Rectal smooth muscle tissue (tissue), 1 donor: ENCODE measurements at regions not wholly inside any gene's neighbourhood (a gene's known extent, or its start where the extent isn't known, plus 50 kb on each side); places are given as distances from the start of the nearest gene placed in this dataset.
"Not testable (repeated sequence)": the region's sequence is repeated elsewhere in the genome, so short reads cannot be mapped to it uniquely, and the experiment has no call there.

Source experiments
- H3K27ac ChIP-seq: one replicate; pipeline ENCODE4 v1.7.0; 2013; ENCODE audit warnings: low read depth, low read length, inconsistent platforms
- H3K27me3 ChIP-seq: one replicate; pipeline ENCODE4 v1.7.0; 2013; ENCODE audit warnings: low read length; ENCODE audit not compliant: control insufficient read depth, insufficient read depth
- H3K36me3 ChIP-seq: one replicate; pipeline ENCODE4 v1.7.0; 2013; ENCODE audit warnings: low read length; ENCODE audit not compliant: control insufficient read depth, insufficient read depth
- H3K4me1 ChIP-seq: one replicate; pipeline ENCODE4 v1.7.0; 2013; ENCODE audit warnings: low read length; ENCODE audit not compliant: control insufficient read depth, insufficient read depth
- H3K4me3 ChIP-seq: one replicate; pipeline ENCODE4 v1.7.0; 2013; ENCODE audit warnings: low read length
- H3K9ac ChIP-seq: one replicate; pipeline ENCODE4 v1.7.0; 2013; ENCODE audit warnings: low read length

- Histone ChIP-seq H3K4me1 (no peaks in the 10 kb centered on the region), H3K4me3 (no peak overlapping the region), H3K9ac (no peak overlapping the region), H3K27me3 (no peaks in the 10 kb centered on the region), H3K27ac (no peak overlapping the region), H3K36me3 (no peaks in the 10 kb centered on the region)
These were observed 59.4 kb downstream of the EBLN1 start for GRCh38 chr10:22158426-22158825.

GRCh38 chr10:22156750-22157149 is 61.1 kb downstream of the EBLN1 start:
- H3K27ac ChIP-seq, result no peak overlapping the region
- no peaks in the 10 kb centered on the region for H3K27me3 ChIP-seq
- H3K36me3 ChIP-seq, result no peaks in the 10 kb centered on the region
- no peak overlapping the region for H3K9ac ChIP-seq
- H3K4me1 ChIP-seq, result no peaks in the 10 kb centered on the region
- no peak overlapping the region for H3K4me3 ChIP-seq

DNA sequence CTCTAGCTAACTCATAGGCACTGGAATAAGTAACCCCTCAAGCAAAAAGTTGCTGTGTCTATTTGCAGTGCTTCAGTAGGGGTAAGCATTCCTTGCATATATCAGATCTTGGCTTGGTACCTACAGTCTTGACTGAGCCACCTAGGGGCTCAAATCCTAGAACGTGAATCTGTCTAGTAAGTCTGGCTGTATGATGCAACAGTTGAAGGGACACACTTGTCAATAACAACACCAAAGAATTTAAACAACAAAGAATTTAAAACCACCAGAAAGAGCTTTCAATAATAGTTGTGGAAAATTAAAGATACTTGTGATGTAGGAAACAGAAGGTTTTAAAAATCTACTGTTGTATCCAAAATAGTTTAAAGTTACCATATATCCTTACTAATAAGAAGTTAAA is 65.4 kb downstream of the EBLN1 start:
- Histone ChIP-seq H3K9ac (no peak overlapping the region), H3K27ac (no peak overlapping the region), H3K36me3 (no peaks in the 10 kb centered on the region), H3K4me1 (no peaks in the 10 kb centered on the region), H3K27me3 (no peaks in the 10 kb centered on the region), H3K4me3 (no peak overlapping the region)

- no peaks in the 10 kb centered on the region for H3K4me1 ChIP-seq
- H3K27ac ChIP-seq, result no peak overlapping the region
- no peak overlapping the region for H3K4me3 ChIP-seq
- H3K36me3 ChIP-seq, result no peaks in the 10 kb centered on the region
- H3K27me3 ChIP-seq, result no peaks in the 10 kb centered on the region
- no peak overlapping the region for H3K9ac ChIP-seq
These were observed 67.0 kb downstream of the EBLN1 start for GRCh38 chr10:22150842-22151241.

- H3K4me1 ChIP-seq, result no peaks in the 10 kb centered on the region
- no peak overlapping the region for H3K27ac ChIP-seq
- no peak overlapping the region for H3K4me3 ChIP-seq
- H3K36me3 ChIP-seq, result no peaks in the 10 kb centered on the region
- H3K27me3 ChIP-seq, result no peaks in the 10 kb centered on the region
- no peak overlapping the region for H3K9ac ChIP-seq
These were observed 68.9 kb downstream of the EBLN1 start for GRCh38 chr10:22148961-22149360.

DNA sequence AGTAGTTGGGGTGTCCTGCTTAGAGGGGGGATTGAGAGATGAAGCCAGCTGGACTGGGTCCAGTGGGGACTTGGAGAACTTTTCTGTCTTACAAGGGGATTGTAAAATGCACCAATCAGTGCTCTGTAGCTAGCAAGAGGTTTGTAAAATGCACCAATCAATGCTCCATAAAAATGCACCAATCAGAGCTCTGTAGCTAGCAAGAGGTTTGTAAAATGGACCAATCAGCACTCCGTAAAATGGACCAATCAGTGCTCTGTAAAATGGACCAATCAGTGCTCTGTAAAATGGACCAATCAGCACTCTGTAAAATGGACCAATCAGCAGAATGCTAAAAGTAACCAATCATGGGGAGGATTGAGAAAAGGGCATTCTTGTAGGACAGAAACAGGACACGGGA is 71.9 kb downstream of the EBLN1 start:
- not testable (repeated sequence) for H3K9ac ChIP-seq, H3K4me3 ChIP-seq, H3K27me3 ChIP-seq, H3K27ac ChIP-seq, H3K4me1 ChIP-seq, H3K36me3 ChIP-seq

DNA sequence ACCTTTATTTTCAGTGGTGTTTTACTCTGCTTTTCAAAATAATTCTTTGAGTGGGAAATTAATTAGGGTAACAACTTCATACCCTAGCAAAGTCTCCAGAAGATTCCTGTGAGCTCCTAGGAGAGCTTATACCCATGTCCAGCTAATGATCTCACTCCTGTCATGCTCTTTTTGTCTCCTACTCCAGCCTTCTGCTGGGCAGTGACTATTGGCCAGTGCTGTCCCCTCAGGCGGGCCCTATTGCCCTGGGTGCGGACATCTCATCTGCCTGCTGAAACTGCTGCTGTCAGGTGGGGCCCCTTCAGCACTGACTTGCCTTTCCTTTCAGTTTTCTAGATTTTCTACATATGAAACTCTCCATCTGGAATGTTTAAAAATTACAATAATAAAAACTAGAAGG is 80.3 kb downstream of the EBLN1 start:
- no peak overlapping the region for H3K9ac ChIP-seq
- no peaks in the 10 kb centered on the region for H3K4me1 ChIP-seq
- no peaks in the 10 kb centered on the region for H3K27me3 ChIP-seq
- no peaks in the 10 kb centered on the region for H3K36me3 ChIP-seq
- H3K4me3 ChIP-seq, result no peak overlapping the region
- no peak overlapping the region for H3K27ac ChIP-seq

DNA sequence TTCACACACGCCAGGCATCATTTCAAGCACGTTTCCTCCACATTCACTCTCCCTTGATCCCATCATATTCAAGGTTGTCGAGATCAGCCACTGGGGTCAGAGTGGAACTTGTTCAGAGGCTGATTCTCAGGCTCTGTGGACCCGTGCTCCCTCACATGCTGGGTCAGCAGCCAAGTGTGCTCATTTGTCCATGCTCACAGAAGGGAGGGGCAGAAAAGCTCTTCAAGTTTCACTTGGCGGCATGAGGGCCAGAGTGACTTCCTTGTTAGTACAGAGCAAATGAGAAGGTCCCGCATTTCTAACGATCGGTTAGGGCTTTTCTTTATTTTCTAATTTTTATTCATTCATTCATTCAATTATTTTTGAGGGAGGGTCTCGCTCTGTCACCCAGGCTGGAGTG is 82.2 kb downstream of the EBLN1 start:
- Histone ChIP-seq H3K27ac (no peak overlapping the region), H3K4me3 (no peak overlapping the region), H3K4me1 (no peaks in the 10 kb centered on the region), H3K27me3 (no peaks in the 10 kb centered on the region), H3K36me3 (no peaks in the 10 kb centered on the region), H3K9ac (no peak overlapping the region)

DNA sequence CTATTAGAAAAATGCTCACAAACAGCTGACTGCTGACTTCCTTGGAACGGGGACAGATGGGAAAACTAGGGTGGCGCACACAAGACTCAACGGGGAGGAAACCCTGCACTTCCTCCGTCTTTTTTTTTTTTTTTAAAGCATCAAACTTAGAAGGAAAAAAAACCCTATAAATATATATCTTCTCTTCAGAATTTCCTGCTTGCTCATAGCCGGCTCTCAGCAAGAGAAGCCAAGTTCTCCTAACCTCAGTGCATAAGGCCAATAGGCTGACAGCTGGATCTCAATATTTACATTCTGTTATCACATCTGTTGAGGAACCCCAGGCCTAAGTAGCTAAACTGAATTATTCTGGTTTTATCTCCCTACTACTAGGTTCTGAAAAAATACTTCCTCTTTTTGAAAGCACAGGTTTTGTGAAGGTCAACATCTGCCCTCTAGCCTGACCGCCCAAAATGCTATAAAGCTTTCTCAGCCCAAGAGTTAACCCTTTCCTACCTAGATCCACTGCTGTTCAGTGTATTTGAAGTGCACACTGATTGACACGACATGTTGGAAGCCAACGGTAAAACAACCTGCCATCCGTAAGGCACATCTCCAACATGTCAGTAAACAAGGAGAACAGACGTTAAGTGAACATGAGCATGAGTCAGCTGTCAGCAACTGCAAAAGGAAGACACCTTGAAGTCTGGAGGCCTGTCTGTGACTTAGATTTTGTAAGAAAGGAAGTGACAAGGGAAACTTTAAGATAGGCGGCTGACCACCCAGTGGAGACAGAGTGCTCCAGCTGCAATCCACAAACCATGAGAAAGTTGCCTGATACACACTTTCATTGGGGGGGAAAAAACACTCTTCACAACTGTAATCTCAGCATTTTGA is 83.8 kb downstream of the EBLN1 start:
- no peaks in the 10 kb centered on the region for H3K4me1 ChIP-seq
- H3K27ac ChIP-seq, result no peak overlapping the region
- H3K4me3 ChIP-seq, result no peak overlapping the region
- no peaks in the 10 kb centered on the region for H3K36me3 ChIP-seq
- no peaks in the 10 kb centered on the region for H3K27me3 ChIP-seq
- no peak overlapping the region for H3K9ac ChIP-seq

GRCh38 chr10:22130824-22131223 is 87.0 kb downstream of the EBLN1 start:
- not testable (repeated sequence) for H3K9ac ChIP-seq, H3K36me3 ChIP-seq, H3K27me3 ChIP-seq, H3K4me3 ChIP-seq, H3K27ac ChIP-seq, H3K4me1 ChIP-seq

DNA sequence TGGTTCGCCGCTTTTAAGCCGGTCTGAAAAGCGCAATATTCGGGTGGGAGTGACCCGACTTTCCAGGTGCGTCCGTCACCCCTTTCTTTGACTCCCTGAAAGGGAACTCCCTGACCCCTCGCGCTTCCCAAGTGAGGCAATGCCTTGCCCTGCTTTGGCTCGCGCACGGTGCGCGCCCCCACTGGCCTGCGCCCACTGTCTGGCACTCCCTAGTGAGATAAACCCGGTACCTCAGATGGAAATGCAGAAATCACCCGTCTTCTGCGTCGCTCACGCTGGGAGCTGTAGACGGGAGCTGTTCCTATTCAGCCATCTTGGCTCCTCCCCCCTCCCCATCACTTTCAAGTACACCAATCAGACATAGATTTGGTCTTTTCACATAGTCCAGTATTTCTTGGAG is 88.2 kb downstream of the EBLN1 start:
- not testable (repeated sequence) for H3K4me1 ChIP-seq, H3K27ac ChIP-seq, H3K27me3 ChIP-seq

GRCh38 chr10:22121181-22121580 is 96.6 kb downstream of the EBLN1 start:
- H3K27me3 ChIP-seq, H3K4me1 ChIP-seq, H3K36me3 ChIP-seq, H3K27ac ChIP-seq, H3K4me3 ChIP-seq, H3K9ac ChIP-seq: not testable (repeated sequence)

More for the DNA sequence above, 88.2 kb downstream of the EBLN1 start:
- H3K9ac ChIP-seq, H3K36me3 ChIP-seq, H3K4me3 ChIP-seq: not testable (repeated sequence)

- not testable (repeated sequence) for H3K9ac ChIP-seq, H3K4me3 ChIP-seq, H3K4me1 ChIP-seq, H3K36me3 ChIP-seq, H3K27ac ChIP-seq, H3K27me3 ChIP-seq
These were observed 97.7 kb downstream of the EBLN1 start for GRCh38 chr10:22120072-22120471.
